Mesenchymal stem cell (in vitro differentiated cells and primary cell): ENCODE measurements at regions not wholly inside any gene's neighbourhood (a gene's known extent, or its start where the extent isn't known, plus 50 kb on each side); places are given as distances from the start of the nearest gene placed in this dataset.

ENCODE experiments used
- DNase-seq: peaks from one replicate; pipeline ENCODE4 v3.0.0-alpha.2; 2013
- H2AFZ ChIP-seq: one replicate; pipeline ENCODE4 v1.6.1; 2013; ENCODE audit warnings: low read depth, mild to moderate bottlenecking, control low read depth, inconsistent platforms, low read length, moderate library complexity
- H2AK5ac ChIP-seq: 2 replicates; pipeline ENCODE4 v1.6.1; 2013; ENCODE audit warnings: low read length, moderate library complexity, mild to moderate bottlenecking, inconsistent platforms; ENCODE audit not compliant: severe bottlenecking
- H2BK120ac ChIP-seq: one replicate; pipeline ENCODE4 v1.6.1; 2013; ENCODE audit warnings: low read depth, mild to moderate bottlenecking, inconsistent platforms, low read length, moderate library complexity
- H2BK12ac ChIP-seq, 2 experiments: one replicate each; pipeline ENCODE4 v1.6.1; 2013; ENCODE audit warnings: inconsistent platforms in 2 of 2, low read length in 2 of 2, mild to moderate bottlenecking in 2 of 2, moderate library complexity in 2 of 2, control low read depth in 1 of 2
- H2BK15ac ChIP-seq: one replicate; pipeline ENCODE4 v1.6.1; 2013; ENCODE audit warnings: mild to moderate bottlenecking, low read depth, inconsistent platforms; ENCODE audit not compliant: poor library complexity, severe bottlenecking
- H2BK5ac ChIP-seq: 2 replicates; pipeline ENCODE4 v1.6.1; 2013; ENCODE audit warnings: low read depth, mild to moderate bottlenecking, low read length, control low read depth, inconsistent platforms; ENCODE audit not compliant: poor library complexity, severe bottlenecking
- H3K14ac ChIP-seq, 2 experiments: one replicate each; pipeline ENCODE4 v1.6.1; 2013; ENCODE audit warnings: inconsistent platforms in 2 of 2, low read length in 2 of 2, control low read depth in 1 of 2, mild to moderate bottlenecking in 1 of 2, moderate library complexity in 1 of 2
- H3K18ac ChIP-seq, 2 experiments: one replicate each; pipeline ENCODE4 v1.6.1; 2013; ENCODE audit warnings: inconsistent platforms in 2 of 2, low read length in 2 of 2, control low read depth in 1 of 2, low read depth in 1 of 2, mild to moderate bottlenecking in 1 of 2
- H3K23ac ChIP-seq, 2 experiments: one replicate each; pipeline ENCODE4 v1.6.1; 2013; ENCODE audit warnings: inconsistent platforms in 2 of 2, low read length in 2 of 2, mild to moderate bottlenecking in 2 of 2, moderate library complexity in 2 of 2, control low read depth in 1 of 2
- H3K27ac ChIP-seq: 2 replicates; pipeline ENCODE4 v1.5.1; 2013; ENCODE audit warnings: mild to moderate bottlenecking, moderate library complexity, low read length, control low read depth, inconsistent platforms; ENCODE audit not compliant: poor library complexity, severe bottlenecking
- H3K27me3 ChIP-seq, 2 experiments: 2 replicates each; pipeline versions ENCODE4 v1.6.1 to v1.7.0; 2013; ENCODE audit warnings: low read length in 2 of 2, mild to moderate bottlenecking in 2 of 2, moderate library complexity in 2 of 2, control low read depth in 1 of 2, inconsistent platforms in 1 of 2; ENCODE audit not compliant: control insufficient read depth in 1 of 2, insufficient read depth in 1 of 2
- H3K36me3 ChIP-seq, 2 experiments: 2 replicates each; pipeline versions ENCODE4 v1.6.1 to v1.7.0; 2013; ENCODE audit warnings: low read length in 2 of 2, control low read depth in 1 of 2, inconsistent platforms in 1 of 2, low read depth in 1 of 2, mild to moderate bottlenecking in 1 of 2; ENCODE audit not compliant: insufficient read depth in 2 of 2, control insufficient read depth in 1 of 2
- H3K4ac ChIP-seq, 2 experiments: one replicate each; pipeline ENCODE4 v1.6.1; 2013; ENCODE audit warnings: inconsistent platforms in 2 of 2, low read length in 2 of 2, mild to moderate bottlenecking in 2 of 2, moderate library complexity in 2 of 2, control low read depth in 1 of 2, low read depth in 1 of 2
- H3K4me1 ChIP-seq: 2 replicates; pipeline ENCODE4 v1.6.1; 2013; ENCODE audit warnings: low read depth, low read length, control low read depth; ENCODE audit not compliant: control insufficient read depth, insufficient read depth
- H3K4me2 ChIP-seq: 2 replicates; pipeline ENCODE4 v1.6.1; 2013; ENCODE audit warnings: low read length, mild to moderate bottlenecking, inconsistent platforms; ENCODE audit not compliant: poor library complexity, severe bottlenecking
- H3K4me3 ChIP-seq, 2 experiments: 2 replicates each; pipeline versions ENCODE4 v1.5.1 to v1.7.0; 2013; ENCODE audit warnings: low read length in 2 of 2, mild to moderate bottlenecking in 2 of 2, control low read depth in 1 of 2, low read depth in 1 of 2; ENCODE audit not compliant: insufficient read depth in 1 of 2
- H3K79me1 ChIP-seq: replicated peaks from 2 replicates; pipeline ENCODE4 v1.6.1; 2013; ENCODE audit warnings: mild to moderate bottlenecking, control low read depth, low read length, inconsistent platforms; ENCODE audit not compliant: poor library complexity, severe bottlenecking
- H3K9ac ChIP-seq: 2 replicates; pipeline ENCODE4 v1.7.0; 2013; ENCODE audit warnings: mild to moderate bottlenecking, low read length, moderate library complexity
- H3K9me3 ChIP-seq: 2 replicates; pipeline ENCODE4 v1.7.0; 2013; ENCODE audit warnings: mild to moderate bottlenecking, low read length; ENCODE audit not compliant: control insufficient read depth
- H4K8ac ChIP-seq: one replicate; pipeline ENCODE4 v1.6.1; 2013; ENCODE audit warnings: inconsistent platforms, mild to moderate bottlenecking, low read length, moderate library complexity
- H4K91ac ChIP-seq: one replicate; pipeline ENCODE4 v1.6.1; 2013; ENCODE audit warnings: mild to moderate bottlenecking, low read length, inconsistent platforms
- WGBS: methylation state at CpG from one replicate; pipeline ENCODE4 v1.1.7; 2013; ENCODE audit warnings: mixed read lengths; 5-methylcytosine and 5-hydroxymethylcytosine counted together

GRCh38 chr5:2139478-2139877 lies 256.8 kb upstream of the IRX4 start:
- no peak overlapping the region for H2BK12ac ChIP-seq
- H3K18ac ChIP-seq: no peak overlapping the region
- H3K36me3 ChIP-seq: no peaks in the 10 kb centered on the region
- H2AFZ ChIP-seq: no peak overlapping the region
- DNase-seq: no peak
- H2BK15ac ChIP-seq: no peak overlapping the region
- peaks cover under 1% of the 10 kb centered on the region for H3K9me3 ChIP-seq
- no peak overlapping the region for H3K4me2 ChIP-seq
- no peak overlapping the region for H2AK5ac ChIP-seq
- peaks cover 5 to 7% of the 10 kb centered on the region in 2 experiments for H3K27me3 ChIP-seq
- no peak overlapping the region for H3K4me3 ChIP-seq
- no peak overlapping the region for H2BK5ac ChIP-seq
- H2BK120ac ChIP-seq: no peak overlapping the region
- no peak overlapping the region for H3K23ac ChIP-seq
- H4K8ac ChIP-seq: no peak overlapping the region
- no peak overlapping the region for H3K9ac ChIP-seq
- WGBS: 79% methylated on average over 5 of the region's 5 CpGs
- no peak overlapping the region for H3K4ac ChIP-seq
- no peaks in the 10 kb centered on the region for H3K79me1 ChIP-seq
- H3K14ac ChIP-seq: no peak overlapping the region
- no peak overlapping the region for H3K27ac ChIP-seq
- H4K91ac ChIP-seq: no peak overlapping the region
- peaks cover 7% of the 10 kb centered on the region for H3K4me1 ChIP-seq

GRCh38 chr5:2138896-2139295 lies 256.2 kb upstream of the IRX4 start:
- Histone ChIP-seq H3K9ac (no peak overlapping the region), H3K4ac (no peak overlapping the region), H2AFZ (no peak overlapping the region), H3K4me2 (no peak overlapping the region), H3K27me3 (peaks cover 5 to 7% of the 10 kb centered on the region in 2 experiments), H3K18ac (no peak overlapping the region), H2BK15ac (no peak overlapping the region), H3K23ac (no peak overlapping the region), H2BK12ac (no peak overlapping the region), H3K4me1 (peaks cover 9% of the 10 kb centered on the region), H3K27ac (no peak overlapping the region), H3K36me3 (no peaks in the 10 kb centered on the region), H3K79me1 (no peaks in the 10 kb centered on the region), H4K8ac (no peak overlapping the region), H3K9me3 (no peaks in the 10 kb centered on the region), H2AK5ac (no peak overlapping the region), H3K14ac (no peak overlapping the region), H4K91ac (no peak overlapping the region), H2BK5ac (no peak overlapping the region), H2BK120ac (no peak overlapping the region), H3K4me3 (no peak overlapping the region)
- DNase-seq: no peak
- WGBS: 84% methylated on average over 12 of the region's 12 CpGs

GRCh38 chr5:2137444-2138050 lies 254.8 kb upstream of the IRX4 start:
- Histone ChIP-seq H2BK12ac (no peak overlapping the region), H3K27me3 (peaks cover under 1 to 7% of the 10 kb centered on the region in 2 experiments), H3K18ac (no peak overlapping the region), H3K79me1 (no peaks in the 10 kb centered on the region), H3K4me2 (no peak overlapping the region), H3K14ac (no peak overlapping the region), H2BK120ac (no peak overlapping the region), H2AK5ac (no peak overlapping the region), H3K4me1 (peaks cover 9% of the 10 kb centered on the region), H4K8ac (no peak overlapping the region), H3K9me3 (no peaks in the 10 kb centered on the region), H4K91ac (no peak overlapping the region), H2BK15ac (no peak overlapping the region), H3K23ac (no peak overlapping the region), H3K36me3 (no peaks in the 10 kb centered on the region), H3K4me3 (no peak overlapping the region), H3K9ac (no peak overlapping the region), H3K4ac (no peak overlapping the region), H2BK5ac (no peak overlapping the region), H3K27ac (no peak overlapping the region), H2AFZ (no peak overlapping the region)
- WGBS: 92% methylated on average over 21 of the region's 21 CpGs
- no peak for DNase-seq

GRCh38 chr5:2136728-2137333 lies 254.1 kb upstream of the IRX4 start:
- Histone ChIP-seq H3K4ac (no peak overlapping the region), H3K18ac (no peak overlapping the region), H3K23ac (no peak overlapping the region), H2BK120ac (no peak overlapping the region), H3K14ac (no peak overlapping the region), H2AK5ac (no peak overlapping the region), H3K79me1 (no peaks in the 10 kb centered on the region), H2BK15ac (no peak overlapping the region), H2BK5ac (no peak overlapping the region), H3K9me3 (no peaks in the 10 kb centered on the region), H3K4me3 (no peak overlapping the region), H4K91ac (peak overlapping the region; percentile 18), H3K4me2 (no peak overlapping the region), H4K8ac (no peak overlapping the region), H2BK12ac (no peak overlapping the region), H3K27me3 (peaks cover 0 to 4% of the 10 kb centered on the region in 2 experiments), H2AFZ (no peak overlapping the region), H3K27ac (no peak overlapping the region), H3K36me3 (no peaks in the 10 kb centered on the region), H3K9ac (no peak overlapping the region), H3K4me1 (peaks cover 9% of the 10 kb centered on the region)
- DNase-seq: no peak
- 94% methylated on average over 44 of the region's 44 CpGs for WGBS
